ENCODE measurements at regions not wholly inside any gene's neighbourhood (a gene's known extent, or its start where the extent isn't known, plus 50 kb on each side); places are given as distances from the start of the nearest gene placed in this dataset.

GRCh38 chr2:19749507-19749836 lies 152.3 kb downstream of the TTC32 start:
- no peaks in the 10 kb centered on the region for H3K9me3 ChIP-seq (ENCODE audit: control insufficient read depth in 2 of 2, low read length in 2 of 2)

DNA sequence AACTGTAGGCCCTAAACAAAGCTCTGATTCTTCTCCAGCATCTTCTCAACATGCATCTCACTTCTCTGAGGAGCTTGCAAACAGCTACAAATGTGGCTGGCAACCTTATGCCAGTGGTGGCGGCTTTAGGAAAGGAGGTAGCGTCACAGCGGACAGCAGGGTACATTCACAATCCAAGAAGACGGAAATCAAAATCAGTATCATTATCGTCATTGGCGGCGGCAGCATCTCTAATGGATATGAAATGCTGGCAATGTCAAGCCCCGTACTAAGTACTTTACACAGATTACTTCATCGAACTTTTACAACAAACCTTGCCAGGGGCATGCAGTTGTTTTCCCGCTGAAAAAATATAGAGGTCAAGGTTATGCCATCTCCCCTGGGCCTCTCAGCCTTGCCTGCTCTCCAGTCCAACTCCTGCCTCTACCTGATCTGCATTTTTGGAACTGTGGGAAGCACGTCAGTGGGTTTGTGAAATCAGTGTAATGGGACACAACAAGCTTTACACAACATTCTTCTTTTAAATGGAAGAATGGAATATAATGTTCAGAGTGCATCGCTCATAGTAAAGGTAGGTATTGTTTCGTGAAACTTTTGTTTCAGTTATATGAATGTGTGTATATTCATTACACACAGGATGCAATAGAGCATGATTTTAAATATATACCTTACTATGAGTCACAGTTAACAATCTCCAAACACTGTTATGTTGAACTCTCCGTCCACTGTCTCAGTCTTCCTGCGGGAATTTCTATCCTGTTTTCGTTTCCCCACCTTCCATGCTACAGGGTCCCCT lies 152.9 kb downstream of the TTC32 start:
- H3K27ac ChIP-seq (ENCODE audit: low read length), result no peak overlapping the region
- H3K9me3 ChIP-seq (ENCODE audit: control insufficient read depth in 2 of 2, low read length in 2 of 2), result no peaks in the 10 kb centered on the region
- H3K36me3 ChIP-seq (ENCODE audit: control insufficient read depth in 2 of 2, insufficient read depth in 2 of 2, low read length in 2 of 2), result no peaks in the 10 kb centered on the region
- peaks cover 0 to 4% of the 10 kb centered on the region in 2 donors for H3K27me3 ChIP-seq (ENCODE audit: control insufficient read depth in 1 of 2, insufficient read depth in 2 of 2, low read length in 2 of 2)
- no peak overlapping the region for H3K4me3 ChIP-seq (ENCODE audit: low read length in 2 of 2)
- H3K9ac ChIP-seq (ENCODE audit: low read length in 2 of 2), result no peak overlapping the region
- H3K4me1 ChIP-seq (ENCODE audit: control insufficient read depth, insufficient read depth, low read length), result peaks cover 4% of the 10 kb centered on the region

More at GRCh38 chr2:19749507-19749836, 152.3 kb downstream of the TTC32 start:
- Histone ChIP-seq H3K4me3 (ENCODE audit: low read length in 2 of 2) (no peak overlapping the region), H3K27me3 (ENCODE audit: control insufficient read depth in 1 of 2, insufficient read depth in 2 of 2, low read length in 2 of 2) (peaks cover 0 to 4% of the 10 kb centered on the region in 2 donors), H3K4me1 (ENCODE audit: control insufficient read depth, insufficient read depth, low read length) (peaks cover 4% of the 10 kb centered on the region), H3K9ac (ENCODE audit: low read length in 2 of 2) (no peak overlapping the region), H3K27ac (ENCODE audit: low read length) (no peak overlapping the region), H3K36me3 (ENCODE audit: control insufficient read depth in 2 of 2, insufficient read depth in 2 of 2, low read length in 2 of 2) (no peaks in the 10 kb centered on the region)

DNA sequence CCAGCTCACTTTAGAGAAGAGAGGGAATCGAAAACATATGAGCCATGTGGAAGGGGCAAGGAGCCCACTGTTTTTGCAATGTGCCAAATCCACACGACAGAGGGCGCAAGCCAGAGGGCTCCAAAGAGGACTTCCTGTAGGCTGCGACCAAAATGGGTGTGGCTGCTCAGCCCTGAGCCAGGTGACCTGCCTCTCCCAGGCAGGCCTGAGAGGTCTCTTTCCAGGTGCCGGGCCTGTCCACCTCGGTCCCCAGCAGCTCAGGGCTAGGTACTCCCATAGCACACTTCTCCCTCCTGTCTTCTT lies 153.8 kb downstream of the TTC32 start:
- Histone ChIP-seq H3K9ac (ENCODE audit: low read length in 2 of 2) (no peak overlapping the region), H3K27ac (ENCODE audit: low read length) (no peak overlapping the region), H3K4me1 (ENCODE audit: control insufficient read depth, insufficient read depth, low read length) (peaks cover 4% of the 10 kb centered on the region), H3K27me3 (ENCODE audit: control insufficient read depth in 1 of 2, insufficient read depth in 2 of 2, low read length in 2 of 2) (peaks cover 0 to 4% of the 10 kb centered on the region in 2 donors), H3K4me3 (ENCODE audit: low read length in 2 of 2) (no peak overlapping the region), H3K36me3 (ENCODE audit: control insufficient read depth in 2 of 2, insufficient read depth in 2 of 2, low read length in 2 of 2) (no peaks in the 10 kb centered on the region), H3K9me3 (ENCODE audit: control insufficient read depth in 2 of 2, low read length in 2 of 2) (no peaks in the 10 kb centered on the region)

DNA sequence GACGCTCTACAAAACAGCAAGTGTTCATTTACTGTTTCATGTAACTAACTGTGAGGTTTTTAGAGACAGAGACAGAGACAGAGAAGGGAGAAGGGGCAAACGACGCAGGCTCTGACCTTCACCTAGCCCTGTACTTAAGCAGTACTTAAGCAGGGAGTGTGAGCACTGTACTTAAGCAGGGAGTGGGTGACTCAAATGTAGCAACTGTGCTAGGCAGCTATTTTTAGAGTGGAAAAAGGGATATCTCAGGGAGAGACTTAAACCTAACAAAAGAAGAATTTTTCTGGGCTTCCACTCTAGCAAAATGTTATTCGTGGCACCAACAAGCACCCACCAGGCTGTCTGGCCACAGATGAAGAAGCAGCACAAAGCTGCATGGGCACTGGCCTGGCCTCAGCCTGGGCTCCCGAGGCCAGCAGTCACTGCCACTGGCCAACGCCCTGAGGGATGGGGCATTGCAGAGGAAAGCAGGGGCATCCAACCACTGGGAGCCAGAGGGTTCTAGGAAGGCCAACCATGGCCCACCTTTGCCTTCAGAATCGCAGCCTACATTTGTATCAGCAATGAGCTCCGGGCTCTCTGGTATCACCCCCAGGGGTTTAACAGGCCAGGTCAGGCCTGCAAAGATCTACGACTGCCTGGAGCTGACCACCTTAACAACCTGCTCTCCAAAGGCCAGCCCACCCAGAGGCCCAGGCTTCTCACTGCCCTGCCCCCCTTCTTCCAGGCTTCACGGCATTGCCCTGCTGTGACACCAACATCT lies 154.3 kb downstream of the TTC32 start:
- Histone ChIP-seq H3K4me1 (ENCODE audit: control insufficient read depth, insufficient read depth, low read length) (peaks cover 4% of the 10 kb centered on the region), H3K36me3 (ENCODE audit: control insufficient read depth in 2 of 2, insufficient read depth in 2 of 2, low read length in 2 of 2) (no peaks in the 10 kb centered on the region), H3K4me3 (ENCODE audit: low read length in 2 of 2) (no peak overlapping the region), H3K9ac (ENCODE audit: low read length in 2 of 2) (no peak overlapping the region), H3K9me3 (ENCODE audit: control insufficient read depth in 2 of 2, low read length in 2 of 2) (no peaks in the 10 kb centered on the region), H3K27me3 (ENCODE audit: control insufficient read depth in 1 of 2, insufficient read depth in 2 of 2, low read length in 2 of 2) (peaks cover 0 to 4% of the 10 kb centered on the region in 2 donors), H3K27ac (ENCODE audit: low read length) (no peak overlapping the region)

GRCh38 chr2:19746611-19747309 lies 155.0 kb downstream of the TTC32 start:
- Histone ChIP-seq H3K27me3 (ENCODE audit: control insufficient read depth in 1 of 2, insufficient read depth in 2 of 2, low read length in 2 of 2) (peaks cover 0 to 4% of the 10 kb centered on the region in 2 donors), H3K27ac (ENCODE audit: low read length) (no peak overlapping the region), H3K9ac (ENCODE audit: low read length in 2 of 2) (no peak overlapping the region), H3K9me3 (ENCODE audit: control insufficient read depth in 2 of 2, low read length in 2 of 2) (no peaks in the 10 kb centered on the region), H3K36me3 (ENCODE audit: control insufficient read depth in 2 of 2, insufficient read depth in 2 of 2, low read length in 2 of 2) (no peaks in the 10 kb centered on the region), H3K4me1 (ENCODE audit: control insufficient read depth, insufficient read depth, low read length) (peaks cover 4% of the 10 kb centered on the region), H3K4me3 (ENCODE audit: low read length in 2 of 2) (no peak overlapping the region)

DNA sequence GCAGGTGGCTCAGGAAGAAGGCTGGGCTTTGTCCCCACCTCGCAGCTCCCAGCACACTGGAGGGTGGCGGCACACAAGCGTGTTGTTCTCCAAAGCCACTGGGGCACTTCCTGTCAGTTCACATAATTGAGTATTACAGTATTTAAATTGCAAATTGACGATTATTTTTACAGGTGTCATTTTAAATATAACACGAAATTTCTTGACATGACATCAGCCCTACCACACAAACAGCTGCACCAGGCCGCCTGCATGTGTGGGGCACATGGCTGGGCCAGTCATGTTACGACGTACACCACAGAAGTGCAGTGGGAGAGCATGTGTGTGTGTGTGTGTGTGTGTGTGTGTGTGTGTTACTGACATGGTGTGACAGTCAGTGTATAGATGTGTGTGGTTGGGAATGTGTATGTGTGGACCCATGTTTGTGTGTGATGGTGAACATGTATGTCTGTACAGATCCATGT lies 155.6 kb downstream of the TTC32 start:
- peaks cover 2% of the 10 kb centered on the region for H3K4me1 ChIP-seq (ENCODE audit: control insufficient read depth, insufficient read depth, low read length)

DNA sequence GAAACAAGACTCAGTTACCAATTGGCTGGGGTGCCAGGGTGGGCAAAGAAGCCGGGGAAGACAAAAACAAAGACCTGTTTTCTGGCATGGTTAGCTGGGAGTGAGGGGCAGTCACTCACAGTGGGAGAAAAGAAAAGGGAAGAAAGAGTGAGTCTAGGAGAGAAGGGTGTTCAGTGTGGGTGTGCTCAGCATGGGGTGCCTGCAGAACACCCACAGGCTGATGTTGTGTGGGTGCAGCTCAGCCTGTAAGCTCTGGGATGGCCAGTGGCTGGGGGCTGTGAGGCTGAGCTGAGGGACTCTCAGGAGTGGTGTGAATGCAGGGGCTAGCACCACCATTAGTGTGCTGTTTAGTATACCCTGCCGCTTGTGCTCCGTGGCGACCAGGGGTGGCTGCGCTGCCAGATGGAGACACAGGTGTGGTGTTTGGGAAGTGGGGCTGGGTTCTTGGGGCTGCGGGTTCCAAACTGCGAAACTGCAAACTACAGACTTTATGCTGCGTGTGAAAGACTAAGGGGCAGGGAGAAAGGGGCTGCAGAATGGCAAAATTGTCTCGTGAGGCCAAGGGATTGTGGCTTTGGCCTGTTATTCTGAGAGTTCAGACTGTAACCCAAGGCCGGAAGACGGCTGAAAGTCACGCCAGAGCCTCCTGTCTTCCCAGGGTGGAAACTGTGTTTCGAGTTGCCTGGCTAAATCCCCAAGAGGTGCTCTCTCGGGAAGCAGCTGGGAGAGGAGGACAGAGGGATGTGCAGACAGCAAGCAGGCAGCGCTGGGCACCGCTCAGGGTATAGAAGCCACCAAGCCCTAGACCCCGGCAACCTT lies 156.3 kb downstream of the TTC32 start:
- Histone ChIP-seq H3K4me3 (ENCODE audit: low read length in 2 of 2) (no peak overlapping the region), H3K9ac (ENCODE audit: low read length in 2 of 2) (no peak overlapping the region), H3K4me1 (ENCODE audit: control insufficient read depth, insufficient read depth, low read length) (no peaks in the 10 kb centered on the region), H3K9me3 (ENCODE audit: control insufficient read depth in 2 of 2, low read length in 2 of 2) (no peaks in the 10 kb centered on the region), H3K27ac (ENCODE audit: low read length) (no peak overlapping the region), H3K36me3 (ENCODE audit: control insufficient read depth in 2 of 2, insufficient read depth in 2 of 2, low read length in 2 of 2) (no peaks in the 10 kb centered on the region), H3K27me3 (ENCODE audit: control insufficient read depth in 1 of 2, insufficient read depth in 2 of 2, low read length in 2 of 2) (no peaks in the 10 kb centered on the region)

More for the DNA sequence above, 155.6 kb downstream of the TTC32 start:
- peaks cover 0 to 4% of the 10 kb centered on the region in 2 donors for H3K27me3 ChIP-seq (ENCODE audit: control insufficient read depth in 1 of 2, insufficient read depth in 2 of 2, low read length in 2 of 2)
- H3K9ac ChIP-seq (ENCODE audit: low read length in 2 of 2), result no peak overlapping the region
- H3K27ac ChIP-seq (ENCODE audit: low read length), result no peak overlapping the region
- H3K4me3 ChIP-seq (ENCODE audit: low read length in 2 of 2), result no peak overlapping the region
- no peaks in the 10 kb centered on the region for H3K36me3 ChIP-seq (ENCODE audit: control insufficient read depth in 2 of 2, insufficient read depth in 2 of 2, low read length in 2 of 2)
- no peaks in the 10 kb centered on the region for H3K9me3 ChIP-seq (ENCODE audit: control insufficient read depth in 2 of 2, low read length in 2 of 2)

- Histone ChIP-seq H3K9ac (ENCODE audit: low read length in 2 of 2) (no peak overlapping the region), H3K4me1 (ENCODE audit: control insufficient read depth, insufficient read depth, low read length) (no peaks in the 10 kb centered on the region), H3K36me3 (ENCODE audit: control insufficient read depth in 2 of 2, insufficient read depth in 2 of 2, low read length in 2 of 2) (no peaks in the 10 kb centered on the region), H3K9me3 (ENCODE audit: control insufficient read depth in 2 of 2, low read length in 2 of 2) (no peaks in the 10 kb centered on the region), H3K27me3 (ENCODE audit: control insufficient read depth in 1 of 2, insufficient read depth in 2 of 2, low read length in 2 of 2) (no peaks in the 10 kb centered on the region), H3K27ac (ENCODE audit: low read length) (no peak overlapping the region), H3K4me3 (ENCODE audit: low read length in 2 of 2) (no peak overlapping the region)
Measured at GRCh38 chr2:19744456-19745199, 157.2 kb downstream of the TTC32 start.

DNA sequence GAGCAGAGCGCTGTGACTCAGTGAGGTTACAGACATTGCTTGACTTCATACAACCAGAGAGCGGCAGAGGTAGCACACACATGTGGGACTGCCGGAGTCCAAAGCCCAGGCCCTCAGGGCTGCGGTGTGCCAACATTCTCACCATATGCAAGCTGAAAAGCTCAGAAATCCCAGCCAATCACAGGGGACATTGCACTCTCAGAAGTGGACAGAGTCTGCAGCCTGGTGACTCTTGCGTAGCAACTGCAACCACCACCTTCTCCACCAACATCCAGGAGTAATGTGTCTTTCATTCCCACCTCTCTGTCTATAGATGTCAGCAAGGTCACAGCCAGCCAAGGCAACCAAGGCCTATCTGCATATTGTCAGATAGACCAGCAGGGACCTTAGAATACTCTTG lies 158.1 kb downstream of the TTC32 start:
- Histone ChIP-seq H3K27me3 (ENCODE audit: control insufficient read depth in 1 of 2, insufficient read depth in 2 of 2, low read length in 2 of 2) (no peaks in the 10 kb centered on the region), H3K9ac (ENCODE audit: low read length in 2 of 2) (no peak overlapping the region), H3K9me3 (ENCODE audit: control insufficient read depth in 2 of 2, low read length in 2 of 2) (no peaks in the 10 kb centered on the region), H3K4me1 (ENCODE audit: control insufficient read depth, insufficient read depth, low read length) (no peaks in the 10 kb centered on the region), H3K4me3 (ENCODE audit: low read length in 2 of 2) (no peak overlapping the region), H3K36me3 (ENCODE audit: control insufficient read depth in 2 of 2, insufficient read depth in 2 of 2, low read length in 2 of 2) (no peaks in the 10 kb centered on the region), H3K27ac (ENCODE audit: low read length) (no peak overlapping the region)

- peaks cover 3% of the 10 kb centered on the region for H3K4me1 ChIP-seq (ENCODE audit: control insufficient read depth, insufficient read depth, low read length)
Measured at GRCh38 chr2:19742872-19743271, 158.9 kb downstream of the TTC32 start.

More at GRCh38 chr2:19742872-19743271, 158.9 kb downstream of the TTC32 start:
- no peak overlapping the region for H3K27ac ChIP-seq (ENCODE audit: low read length)
- H3K4me3 ChIP-seq (ENCODE audit: low read length in 2 of 2), result no peak overlapping the region
- H3K27me3 ChIP-seq (ENCODE audit: control insufficient read depth in 1 of 2, insufficient read depth in 2 of 2, low read length in 2 of 2), result no peaks in the 10 kb centered on the region
- H3K9ac ChIP-seq (ENCODE audit: low read length in 2 of 2), result no peak overlapping the region
- no peaks in the 10 kb centered on the region for H3K9me3 ChIP-seq (ENCODE audit: control insufficient read depth in 2 of 2, low read length in 2 of 2)
- H3K36me3 ChIP-seq (ENCODE audit: control insufficient read depth in 2 of 2, insufficient read depth in 2 of 2, low read length in 2 of 2), result no peaks in the 10 kb centered on the region
